ENCODE measurements at regions not wholly inside any gene's neighbourhood (a gene's known extent, or its start where the extent isn't known, plus 50 kb on each side); places are given as distances from the start of the nearest gene placed in this dataset.
"Not testable (repeated sequence)": the region's sequence is repeated elsewhere in the genome, so short reads cannot be mapped to it uniquely, and the experiment has no call there.

DNA sequence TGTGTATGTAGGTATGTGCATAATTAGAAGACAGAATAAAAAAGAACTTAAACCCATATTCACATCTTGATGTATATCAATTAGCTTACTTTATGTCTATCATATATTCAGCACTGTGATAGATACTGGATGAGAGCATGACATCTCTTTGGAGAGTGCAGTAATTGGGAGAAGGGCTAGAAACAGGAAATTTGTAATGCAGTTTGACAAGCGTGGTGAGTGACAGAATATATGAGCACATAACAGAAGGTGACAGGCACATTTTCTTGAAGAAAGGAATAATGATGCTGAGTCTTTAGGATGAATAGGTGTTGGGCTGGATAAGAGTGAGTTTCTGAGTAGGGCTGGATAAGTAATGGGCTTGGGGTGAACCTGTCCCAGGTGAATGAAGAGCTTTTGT lies 680.3 kb upstream of the ZNF385D start:
- DNase-seq (ENCODE audit: low spot score): no peak
- TF ChIP-seq, protein P1, sequence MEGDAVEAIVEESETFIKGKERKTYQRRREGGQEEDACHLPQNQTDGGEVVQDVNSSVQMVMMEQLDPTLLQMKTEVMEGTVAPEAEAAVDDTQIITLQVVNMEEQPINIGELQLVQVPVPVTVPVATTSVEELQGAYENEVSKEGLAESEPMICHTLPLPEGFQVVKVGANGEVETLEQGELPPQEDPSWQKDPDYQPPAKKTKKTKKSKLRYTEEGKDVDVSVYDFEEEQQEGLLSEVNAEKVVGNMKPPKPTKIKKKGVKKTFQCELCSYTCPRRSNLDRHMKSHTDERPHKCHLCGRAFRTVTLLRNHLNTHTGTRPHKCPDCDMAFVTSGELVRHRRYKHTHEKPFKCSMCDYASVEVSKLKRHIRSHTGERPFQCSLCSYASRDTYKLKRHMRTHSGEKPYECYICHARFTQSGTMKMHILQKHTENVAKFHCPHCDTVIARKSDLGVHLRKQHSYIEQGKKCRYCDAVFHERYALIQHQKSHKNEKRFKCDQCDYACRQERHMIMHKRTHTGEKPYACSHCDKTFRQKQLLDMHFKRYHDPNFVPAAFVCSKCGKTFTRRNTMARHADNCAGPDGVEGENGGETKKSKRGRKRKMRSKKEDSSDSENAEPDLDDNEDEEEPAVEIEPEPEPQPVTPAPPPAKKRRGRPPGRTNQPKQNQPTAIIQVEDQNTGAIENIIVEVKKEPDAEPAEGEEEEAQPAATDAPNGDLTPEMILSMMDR (IDR thresholded peaks at IDR 0.05): no peak
- Histone ChIP-seq H3K9me3 (no peaks in the 10 kb centered on the region), H3K4me1 (ENCODE audit: control insufficient read depth in 1 of 2, low read depth in 2 of 2) (no peaks in the 10 kb centered on the region), H3K4me3 (no peak overlapping the region), H3K36me3 (no peaks in the 10 kb centered on the region), H3K27me3 (replicated peaks; ENCODE audit: insufficient read depth) (no peaks in the 10 kb centered on the region), H3K27ac (no peak overlapping the region)
- no peak for ATAC-seq (ENCODE audit: insufficient number of reproducible peaks, low FRiP score, low read depth)

DNA sequence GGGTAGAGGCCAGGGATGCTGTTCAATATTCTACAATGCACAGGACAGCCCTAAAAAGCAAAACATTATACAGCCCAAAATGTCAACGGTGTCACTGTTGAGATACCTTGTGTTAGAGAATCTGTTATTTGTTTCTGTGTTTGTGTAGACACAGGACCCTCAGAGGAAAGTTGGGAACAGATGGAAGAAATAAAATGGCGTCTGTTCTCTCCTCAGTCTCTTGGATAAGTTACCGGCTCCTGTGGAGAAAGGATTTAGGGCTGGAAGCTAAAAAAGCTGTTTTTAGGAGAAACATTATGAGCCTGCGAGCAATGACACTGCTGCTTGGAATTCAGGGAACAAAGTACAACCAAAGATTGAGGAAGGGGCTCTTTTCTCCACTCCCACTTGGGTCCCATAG lies 688.6 kb upstream of the ZNF385D start:
- ATAC-seq (ENCODE audit: insufficient number of reproducible peaks, low FRiP score, low read depth): no peak
- Histone ChIP-seq H3K27ac (no peak overlapping the region), H3K4me3 (no peak overlapping the region)

DNA sequence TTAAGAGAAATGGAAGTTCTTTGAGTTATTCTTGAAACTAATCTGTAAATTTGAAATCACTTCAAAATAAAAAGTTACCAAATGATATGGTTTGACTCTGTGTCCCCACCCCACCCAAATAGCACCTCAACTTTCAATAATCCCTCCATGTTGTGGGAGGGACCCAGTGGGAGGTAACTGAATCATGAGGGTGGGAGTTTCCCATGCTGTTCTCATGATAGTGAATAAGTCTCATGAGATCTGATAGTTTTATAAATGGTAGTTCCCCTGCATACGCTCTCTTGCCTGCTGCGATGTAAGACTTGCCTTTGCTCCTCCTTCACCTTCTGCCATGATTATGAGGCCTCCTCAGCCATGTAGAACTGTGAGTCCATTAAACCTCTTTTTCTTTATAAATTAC lies 690.7 kb upstream of the ZNF385D start:
- Histone ChIP-seq H3K4me1 (ENCODE audit: control insufficient read depth in 1 of 2, low read depth in 2 of 2) (no peaks in the 10 kb centered on the region), H3K4me3 (no peak overlapping the region), H3K9me3 (no peaks in the 10 kb centered on the region), H3K36me3 (no peaks in the 10 kb centered on the region), H3K27ac (no peak overlapping the region), H3K27me3 (replicated peaks; ENCODE audit: insufficient read depth) (no peaks in the 10 kb centered on the region)
- TF ChIP-seq, protein P1 (IDR thresholded peaks at IDR 0.05): no peak
- no peak for DNase-seq (ENCODE audit: low spot score)
- ATAC-seq (ENCODE audit: insufficient number of reproducible peaks, low FRiP score, low read depth): no peak

More for the DNA sequence above, 688.6 kb upstream of the ZNF385D start:
- no peaks in the 10 kb centered on the region for H3K36me3 ChIP-seq
- H3K27me3 ChIP-seq (replicated peaks; ENCODE audit: insufficient read depth): no peaks in the 10 kb centered on the region
- no peaks in the 10 kb centered on the region for H3K9me3 ChIP-seq
- H3K4me1 ChIP-seq (ENCODE audit: control insufficient read depth in 1 of 2, low read depth in 2 of 2): no peaks in the 10 kb centered on the region
- DNase-seq (ENCODE audit: low spot score): no peak
- TF ChIP-seq, protein P1 (IDR thresholded peaks at IDR 0.05): no peak

DNA sequence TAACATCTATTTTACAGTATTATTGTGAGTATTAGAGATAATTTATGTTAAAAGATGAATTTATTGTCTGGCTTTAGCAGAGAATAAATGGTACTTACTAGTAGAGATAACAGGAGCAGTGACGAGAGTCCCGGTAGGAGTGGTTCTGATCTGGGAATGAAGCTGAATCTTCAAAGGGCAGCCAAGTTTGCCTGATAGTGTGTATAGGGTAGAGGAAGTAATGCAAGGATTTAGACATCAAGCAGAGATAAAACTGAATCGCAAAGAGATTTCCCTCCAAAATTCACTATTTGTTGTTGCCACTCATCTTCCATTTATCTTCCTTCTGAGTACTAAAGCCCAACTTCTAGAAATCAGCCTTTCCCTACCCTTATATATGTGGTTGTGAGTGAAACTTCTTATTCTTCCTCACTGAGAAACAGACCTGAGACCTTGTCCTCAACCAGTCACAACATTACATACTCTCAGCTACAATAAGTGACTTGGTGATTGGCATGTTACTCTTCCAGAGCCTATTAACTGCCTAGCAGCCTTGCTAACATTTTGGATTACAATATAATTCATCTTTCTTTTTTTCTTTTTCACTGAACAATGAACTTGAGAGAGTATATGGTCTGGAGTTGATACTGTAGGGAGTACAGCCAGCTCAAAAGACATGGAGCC lies 692.7 kb upstream of the ZNF385D start:
- H3K36me3 ChIP-seq: no peaks in the 10 kb centered on the region
- no peaks in the 10 kb centered on the region for H3K27me3 ChIP-seq (replicated peaks; ENCODE audit: insufficient read depth)
- H3K27ac ChIP-seq: no peak overlapping the region
- DNase-seq (ENCODE audit: low spot score) (no peak), ATAC-seq (ENCODE audit: insufficient number of reproducible peaks, low FRiP score, low read depth) (no peak)
- H3K4me1 ChIP-seq (ENCODE audit: control insufficient read depth in 1 of 2, low read depth in 2 of 2): no peaks in the 10 kb centered on the region
- TF ChIP-seq, protein P1 (IDR thresholded peaks at IDR 0.05): no peak
- H3K4me3 ChIP-seq: no peak overlapping the region
- no peaks in the 10 kb centered on the region for H3K9me3 ChIP-seq

DNA sequence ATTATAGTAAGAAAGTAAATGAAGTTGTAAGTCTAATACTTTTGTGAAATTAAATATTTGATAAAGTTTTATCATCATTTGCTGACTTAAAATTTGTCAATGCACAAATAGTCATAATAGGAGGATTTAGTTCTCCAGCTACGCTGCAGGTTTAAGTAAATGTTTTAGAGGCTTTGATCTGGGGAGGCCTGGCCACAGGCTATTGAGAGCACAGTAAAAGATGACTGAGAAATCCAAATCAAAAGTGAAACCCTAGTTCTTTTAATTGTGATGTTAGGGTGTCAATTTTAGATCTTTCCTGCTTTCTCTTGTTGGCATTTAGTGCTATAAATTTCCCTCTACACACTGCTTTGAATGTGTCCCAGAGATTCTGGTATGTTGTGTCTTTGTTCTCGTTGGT lies 694.3 kb upstream of the ZNF385D start:
- not testable (repeated sequence) for ATAC-seq (ENCODE audit: insufficient number of reproducible peaks, low FRiP score, low read depth); H3K4me1 ChIP-seq (ENCODE audit: control insufficient read depth in 1 of 2, low read depth in 2 of 2); H3K27ac ChIP-seq; H3K27me3 ChIP-seq (replicated peaks; ENCODE audit: insufficient read depth); H3K9me3 ChIP-seq; DNase-seq (ENCODE audit: low spot score); H3K36me3 ChIP-seq; H3K4me3 ChIP-seq

Data from thoracic aorta (tissue), 2 donors.